ENCODE measurements at regions not wholly inside any gene's neighbourhood (a gene's known extent, or its start where the extent isn't known, plus 50 kb on each side); places are given as distances from the start of the nearest gene placed in this dataset.

DNA sequence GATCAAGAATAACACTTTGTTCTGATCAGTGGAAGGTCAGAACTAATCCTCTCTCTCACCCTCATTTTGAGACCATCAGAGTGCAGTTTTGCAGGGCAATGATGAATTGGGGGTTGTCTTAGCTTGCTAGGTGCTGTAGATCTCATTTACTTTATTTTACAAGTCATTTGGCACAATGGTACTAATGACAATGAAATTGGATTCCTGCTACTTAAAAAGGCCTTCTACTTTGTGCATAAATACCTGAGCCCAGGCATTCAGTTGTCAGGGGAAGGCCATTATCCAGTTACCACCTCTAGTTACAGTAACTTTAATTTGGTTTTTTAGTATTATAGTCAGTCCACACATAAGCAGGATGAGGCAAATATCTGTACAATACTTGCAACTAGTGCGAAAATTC is 240.0 kb downstream of the HDGFL1 start:
- TF ChIP-seq, protein P1, sequence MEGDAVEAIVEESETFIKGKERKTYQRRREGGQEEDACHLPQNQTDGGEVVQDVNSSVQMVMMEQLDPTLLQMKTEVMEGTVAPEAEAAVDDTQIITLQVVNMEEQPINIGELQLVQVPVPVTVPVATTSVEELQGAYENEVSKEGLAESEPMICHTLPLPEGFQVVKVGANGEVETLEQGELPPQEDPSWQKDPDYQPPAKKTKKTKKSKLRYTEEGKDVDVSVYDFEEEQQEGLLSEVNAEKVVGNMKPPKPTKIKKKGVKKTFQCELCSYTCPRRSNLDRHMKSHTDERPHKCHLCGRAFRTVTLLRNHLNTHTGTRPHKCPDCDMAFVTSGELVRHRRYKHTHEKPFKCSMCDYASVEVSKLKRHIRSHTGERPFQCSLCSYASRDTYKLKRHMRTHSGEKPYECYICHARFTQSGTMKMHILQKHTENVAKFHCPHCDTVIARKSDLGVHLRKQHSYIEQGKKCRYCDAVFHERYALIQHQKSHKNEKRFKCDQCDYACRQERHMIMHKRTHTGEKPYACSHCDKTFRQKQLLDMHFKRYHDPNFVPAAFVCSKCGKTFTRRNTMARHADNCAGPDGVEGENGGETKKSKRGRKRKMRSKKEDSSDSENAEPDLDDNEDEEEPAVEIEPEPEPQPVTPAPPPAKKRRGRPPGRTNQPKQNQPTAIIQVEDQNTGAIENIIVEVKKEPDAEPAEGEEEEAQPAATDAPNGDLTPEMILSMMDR (IDR thresholded peaks at IDR 0.05; ENCODE audit: low read depth, low read length): no peak
- no peak for DNase-seq
- Histone ChIP-seq H3K36me3 (no peaks in the 10 kb centered on the region), H3K4me3 (ENCODE audit: low read depth, low read length) (no peak overlapping the region), H3K9me3 (ENCODE audit: severe bottlenecking) (no peaks in the 10 kb centered on the region), H3K27ac (no peak overlapping the region), H3K27me3 (ENCODE audit: insufficient read depth, low read depth, severe bottlenecking) (no peaks in the 10 kb centered on the region)

DNA sequence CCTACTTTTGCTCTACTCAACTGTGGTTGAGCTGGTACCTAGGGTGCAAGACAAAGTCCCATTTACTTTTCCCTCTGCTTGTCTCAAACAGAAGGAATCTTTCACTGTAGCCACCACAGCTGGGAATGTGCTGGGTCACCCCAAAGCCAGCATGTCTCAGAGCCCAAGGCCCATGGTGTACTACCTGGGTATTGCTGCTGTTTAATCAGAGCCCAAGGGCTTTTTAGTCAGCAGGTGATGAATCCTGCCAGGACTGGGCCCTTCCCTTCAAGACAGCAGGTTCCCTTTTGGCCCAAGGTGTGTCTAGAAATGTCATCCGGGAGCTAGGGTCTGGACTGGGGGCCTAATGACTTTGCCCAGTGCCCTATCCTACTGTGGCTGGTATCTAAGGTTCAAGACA is 249.8 kb downstream of the HDGFL1 start:
- Histone ChIP-seq H3K36me3 (no peaks in the 10 kb centered on the region), H3K9me3 (ENCODE audit: severe bottlenecking) (peaks cover 6% of the 10 kb centered on the region), H3K27ac (no peak overlapping the region), H3K27me3 (ENCODE audit: insufficient read depth, low read depth, severe bottlenecking) (no peaks in the 10 kb centered on the region), H3K4me3 (ENCODE audit: low read depth, low read length) (no peak overlapping the region)
- DNase-seq: no peak
- TF ChIP-seq, protein P1 (IDR thresholded peaks at IDR 0.05; ENCODE audit: low read depth, low read length): no peak

DNA sequence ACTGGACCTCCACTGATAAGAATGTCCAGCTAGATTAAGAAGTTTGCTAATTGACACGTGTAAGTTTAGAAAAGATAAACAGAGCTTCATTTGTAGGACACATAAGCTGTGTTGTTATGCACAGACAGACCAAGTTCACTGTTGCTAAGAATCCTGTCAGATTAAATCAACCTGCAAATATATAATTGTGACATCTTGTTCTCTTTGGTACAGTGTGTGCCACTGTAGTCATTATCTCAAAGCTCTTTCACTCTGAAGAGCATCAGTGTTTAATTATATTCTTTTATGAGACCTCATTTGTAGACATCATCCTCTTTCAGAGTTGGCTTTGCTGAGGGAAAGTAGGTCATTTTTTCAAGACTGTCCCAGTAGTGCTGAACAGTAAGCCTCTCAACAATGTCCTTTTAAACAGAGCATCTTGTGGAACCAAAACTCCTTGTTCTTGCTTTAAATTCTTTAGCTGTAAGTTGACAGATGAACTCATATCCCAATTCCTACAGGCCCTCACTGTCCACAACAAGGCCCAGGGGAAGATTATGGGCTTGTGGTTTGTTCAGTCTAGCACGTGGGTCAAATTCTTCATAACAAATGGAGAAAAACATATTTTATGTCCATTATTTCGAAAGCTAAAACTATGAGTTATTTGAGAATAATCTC is 252.4 kb downstream of the HDGFL1 start:
- no peak for DNase-seq
- Histone ChIP-seq H3K36me3 (no peaks in the 10 kb centered on the region), H3K27me3 (ENCODE audit: insufficient read depth, low read depth, severe bottlenecking) (no peaks in the 10 kb centered on the region), H3K9me3 (ENCODE audit: severe bottlenecking) (no peaks in the 10 kb centered on the region), H3K4me3 (ENCODE audit: low read depth, low read length) (no peak overlapping the region), H3K27ac (no peak overlapping the region)
- TF ChIP-seq, protein P1 (IDR thresholded peaks at IDR 0.05; ENCODE audit: low read depth, low read length): no peak

DNA sequence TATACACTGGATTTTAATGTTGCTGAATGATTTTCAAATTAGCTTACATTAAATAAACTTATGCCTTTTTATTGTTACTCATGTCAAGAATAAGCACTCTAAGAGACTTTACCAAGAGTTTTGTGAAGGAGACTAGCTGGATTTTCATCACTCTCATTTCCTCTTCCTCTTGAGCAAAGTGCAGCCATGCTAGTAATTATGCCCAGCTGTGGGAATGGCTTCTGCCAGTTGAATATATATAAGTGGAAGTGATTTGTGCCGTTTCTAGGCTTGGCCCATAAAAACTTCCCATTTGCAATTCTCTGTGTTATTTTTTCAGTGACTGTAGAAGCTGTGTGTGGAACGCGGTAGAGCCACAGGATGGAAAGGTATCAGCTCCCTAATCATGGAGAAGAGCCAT is 255.8 kb downstream of the HDGFL1 start:
- H3K4me3 ChIP-seq (ENCODE audit: low read depth, low read length): no peak overlapping the region
- DNase-seq: no peak
- no peak overlapping the region for H3K27ac ChIP-seq
- no peaks in the 10 kb centered on the region for H3K9me3 ChIP-seq (ENCODE audit: severe bottlenecking)
- no peaks in the 10 kb centered on the region for H3K36me3 ChIP-seq
- no peaks in the 10 kb centered on the region for H3K27me3 ChIP-seq (ENCODE audit: insufficient read depth, low read depth, severe bottlenecking)
- TF ChIP-seq, protein P1 (IDR thresholded peaks at IDR 0.05; ENCODE audit: low read depth, low read length): no peak

DNA sequence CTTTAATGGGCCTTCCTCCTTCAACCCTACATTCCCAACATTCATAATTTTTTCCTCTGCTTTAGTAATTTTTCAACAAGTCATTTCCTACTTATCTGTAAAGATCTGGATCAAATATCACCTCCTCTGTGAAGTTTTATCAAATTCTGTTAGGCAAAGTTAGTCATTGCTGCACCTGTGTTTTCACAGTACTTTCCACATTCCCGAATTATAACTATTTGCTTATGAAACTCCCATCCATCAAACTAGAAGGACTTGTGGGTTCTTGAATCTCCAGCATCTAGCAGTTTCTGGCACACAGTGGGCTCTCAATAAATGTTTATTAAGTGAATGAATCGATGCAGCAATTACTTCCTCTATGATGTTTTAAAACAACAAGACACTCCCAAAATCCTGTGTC is 257.6 kb downstream of the HDGFL1 start:
- Histone ChIP-seq H3K4me3 (ENCODE audit: low read depth, low read length) (no peak overlapping the region), H3K9me3 (ENCODE audit: severe bottlenecking) (no peaks in the 10 kb centered on the region), H3K27ac (no peak overlapping the region), H3K36me3 (no peaks in the 10 kb centered on the region), H3K27me3 (ENCODE audit: insufficient read depth, low read depth, severe bottlenecking) (no peaks in the 10 kb centered on the region)
- DNase-seq: no peak
- TF ChIP-seq, protein P1 (IDR thresholded peaks at IDR 0.05; ENCODE audit: low read depth, low read length): no peak

DNA sequence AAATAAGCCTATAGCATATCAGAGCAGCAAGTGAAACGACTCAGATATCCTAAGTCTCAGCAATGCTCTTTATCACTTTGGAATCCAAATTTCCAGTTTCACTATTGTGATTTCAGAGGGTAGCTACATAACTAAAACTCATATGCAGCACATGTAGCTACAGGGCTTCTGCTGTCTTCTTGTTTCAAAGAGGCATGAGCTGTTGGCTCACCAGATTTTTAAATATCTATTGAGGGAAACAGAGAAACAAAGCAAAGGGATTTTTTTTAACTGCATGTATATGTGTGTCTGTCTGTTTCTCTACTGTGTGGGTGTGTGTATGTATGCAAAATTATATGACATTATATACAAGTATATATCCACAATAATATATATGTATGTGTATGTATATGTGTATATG is 258.4 kb downstream of the HDGFL1 start:
- no peak overlapping the region for H3K27ac ChIP-seq
- H3K27me3 ChIP-seq (ENCODE audit: insufficient read depth, low read depth, severe bottlenecking): no peaks in the 10 kb centered on the region
- no peak for DNase-seq
- H3K36me3 ChIP-seq: no peaks in the 10 kb centered on the region
- H3K4me3 ChIP-seq (ENCODE audit: low read depth, low read length): no peak overlapping the region
- TF ChIP-seq, protein P1 (IDR thresholded peaks at IDR 0.05; ENCODE audit: low read depth, low read length): no peak
- no peaks in the 10 kb centered on the region for H3K9me3 ChIP-seq (ENCODE audit: severe bottlenecking)
